Smooth muscle cell of the brain vasculature (primary cell): ENCODE measurements at regions not wholly inside any gene's neighbourhood (a gene's known extent, or its start where the extent isn't known, plus 50 kb on each side); places are given as distances from the start of the nearest gene placed in this dataset.

Experiments used
- DNase-seq: peaks from one replicate; pipeline ENCODE4 v3.0.0-alpha.2; 2012; ENCODE audit warnings: low read depth, low spot score

GRCh38 chr20:40591119-40591518, 97.9 kb downstream of the MAFB start:
- DNase-seq = no peak

GRCh38 chr20:40589581-40589980, 99.5 kb downstream of the MAFB start:
- no peak for DNase-seq

- no peak for DNase-seq
Observed at GRCh38 chr20:40588891-40589290, 100.1 kb downstream of the MAFB start.

GRCh38 chr20:40587038-40587437, 102.0 kb downstream of the MAFB start:
- no peak for DNase-seq

GRCh38 chr20:40584130-40584809, 104.8 kb downstream of the MAFB start:
- no peak for DNase-seq

GRCh38 chr20:40583636-40584035, 105.4 kb downstream of the MAFB start:
- no peak for DNase-seq

GRCh38 chr20:40583205-40583604, 105.8 kb downstream of the MAFB start:
- no peak for DNase-seq

- no peak for DNase-seq
Observed at GRCh38 chr20:40582531-40582930, 106.5 kb downstream of the MAFB start.

GRCh38 chr20:40579701-40580100, 109.3 kb downstream of the MAFB start:
- DNase-seq = no peak

- DNase-seq = no peak
Observed at GRCh38 chr20:40578961-40579360, 110.1 kb downstream of the MAFB start.

- DNase-seq = no peak
Observed at GRCh38 chr20:40575851-40576250, 113.2 kb downstream of the MAFB start.

GRCh38 chr20:40572251-40572650, 116.8 kb downstream of the MAFB start:
- no peak for DNase-seq

- DNase-seq = no peak
Observed at GRCh38 chr20:40571639-40572038, 117.4 kb downstream of the MAFB start.

- no peak for DNase-seq
Observed at GRCh38 chr20:40568200-40568599, 120.8 kb downstream of the MAFB start.

GRCh38 chr20:40565682-40566040, 123.4 kb downstream of the MAFB start:
- DNase-seq = no peak

GRCh38 chr20:40565001-40565681, 123.9 kb downstream of the MAFB start:
- DNase-seq = peak; percentile 57

GRCh38 chr20:40563296-40563950, 125.6 kb downstream of the MAFB start:
- DNase-seq = no peak

- DNase-seq = no peak
Observed at GRCh38 chr20:40562031-40562430, 127.0 kb downstream of the MAFB start.

GRCh38 chr20:40561187-40561586, 127.8 kb downstream of the MAFB start:
- DNase-seq = no peak

- no peak for DNase-seq
Observed at GRCh38 chr20:40558212-40558611, 130.8 kb downstream of the MAFB start.

GRCh38 chr20:40551125-40551530, 137.9 kb downstream of the MAFB start:
- no peak for DNase-seq

- no peak for DNase-seq
Observed at GRCh38 chr20:40547483-40548091, 141.4 kb downstream of the MAFB start.

- no peak for DNase-seq
Observed at GRCh38 chr20:40545478-40545877, 143.6 kb downstream of the MAFB start.
